ENCODE measurements at regions not wholly inside any gene's neighbourhood (a gene's known extent, or its start where the extent isn't known, plus 50 kb on each side); places are given as distances from the start of the nearest gene placed in this dataset.
A peak's percentile ranks its signal among the peaks of the same experiment; 100 is the strongest.
"Not testable (repeated sequence)": the region's sequence is repeated elsewhere in the genome, so short reads cannot be mapped to it uniquely, and the experiment has no call there.

- no peak for DNase-seq
Observed at GRCh38 chr13:81089371-81090157, 748.6 kb upstream of the SPRY2 start.

- no peak for DNase-seq
Observed at GRCh38 chr13:81080911-81081454, 740.1 kb upstream of the SPRY2 start.

GRCh38 chr13:81078048-81078447 is 737.1 kb upstream of the SPRY2 start:
- no peak for DNase-seq

- DNase-seq, result not testable (repeated sequence)
Observed at GRCh38 chr13:81069822-81070221, 728.9 kb upstream of the SPRY2 start.

- no peak for DNase-seq
Observed at GRCh38 chr13:81058916-81059290, 718.0 kb upstream of the SPRY2 start.

- DNase-seq, result no peak
Observed at GRCh38 chr13:81058211-81058915, 717.4 kb upstream of the SPRY2 start.

GRCh38 chr13:81051873-81052272 is 710.9 kb upstream of the SPRY2 start:
- DNase-seq, result peak in 1 of 2 experiments; percentile 31

GRCh38 chr13:81048026-81048461 is 707.1 kb upstream of the SPRY2 start:
- DNase-seq, result peak in 1 of 2 experiments; percentile 9

- DNase-seq, result no peak
Observed at GRCh38 chr13:81041761-81042160, 700.8 kb upstream of the SPRY2 start.

GRCh38 chr13:81031996-81032395 is 691.1 kb upstream of the SPRY2 start:
- no peak for DNase-seq

GRCh38 chr13:81025091-81025490 is 684.2 kb upstream of the SPRY2 start:
- no peak for DNase-seq

GRCh38 chr13:81021284-81021840 is 680.4 kb upstream of the SPRY2 start:
- DNase-seq, result no peak

- DNase-seq, result no peak
Observed at GRCh38 chr13:81020010-81020409, 679.1 kb upstream of the SPRY2 start.

- DNase-seq, result no peak
Observed at GRCh38 chr13:81018936-81019335, 678.0 kb upstream of the SPRY2 start.

- DNase-seq, result peak in 1 of 2 experiments; percentile 43
Observed at GRCh38 chr13:81017513-81018152, 676.7 kb upstream of the SPRY2 start.

- no peak for DNase-seq
Observed at GRCh38 chr13:81012031-81012430, 671.1 kb upstream of the SPRY2 start.

GRCh38 chr13:81001828-81002385 is 661.0 kb upstream of the SPRY2 start:
- DNase-seq, result no peak

GRCh38 chr13:80998603-80999002 is 657.7 kb upstream of the SPRY2 start:
- DNase-seq, result not testable (repeated sequence)

- no peak for DNase-seq
Observed at GRCh38 chr13:80989747-80990146, 648.8 kb upstream of the SPRY2 start.

GRCh38 chr13:80989241-80989640 is 648.3 kb upstream of the SPRY2 start:
- no peak for DNase-seq

- no peak for DNase-seq
Observed at GRCh38 chr13:80988391-80989151, 647.6 kb upstream of the SPRY2 start.

- peak; percentile 23 to 64 for DNase-seq
Observed at GRCh38 chr13:80979035-80979641, 638.2 kb upstream of the SPRY2 start.

Measured in NCI-H524 (cell line).